OCI-LY7 (cell line): ENCODE measurements at regions not wholly inside any gene's neighbourhood (a gene's known extent, or its start where the extent isn't known, plus 50 kb on each side); places are given as distances from the start of the nearest gene placed in this dataset.

ENCODE experiments used
- BruUV-seq: library from RNA; stranded (reverse); fragments of 400-500 nt; replicated peaks from 2 replicates; lab custom pipeline; 2021; lab: Mats Ljungman, UMichigan
- CTCF ChIA-PET: fragments of 300-600 bp; sonication (Branson Sonifier 250); formaldehyde crosslinking; loops from one replicate; lab custom pipeline; 2022; ENCODE audit warnings: antibody characterized with exemption; ENCODE audit not compliant: unreplicated experiment; lab: Charles Lee
- POLR2A ChIA-PET: fragments of 300-600 bp; sonication (Branson Sonifier 250); formaldehyde crosslinking; loops from one replicate; lab custom pipeline; 2022; ENCODE audit warnings: antibody characterized with exemption; lab: Charles Lee
- DNase-seq: peaks from one replicate; pipeline ENCODE4 v3.0.0-alpha.2; 2015; ENCODE audit warnings: low spot score
- H2AFZ ChIP-seq: fragments of 200-600 bp; sonication (generic), shearing (Covaris generic); 2 replicates; pipeline ENCODE4 v1.6.1; 2014; ENCODE audit warnings: mild to moderate bottlenecking, antibody characterized with exemption, low read length, moderate library complexity
- H3K27ac ChIP-seq: fragments of 200-600 bp; sonication (generic); 2 replicates; pipeline ENCODE4 v1.5.1; 2014; ENCODE audit warnings: mixed run types, low read depth, mild to moderate bottlenecking, moderate library complexity, low read length, inconsistent platforms; ENCODE audit not compliant: poor library complexity, severe bottlenecking
- H3K36me3 ChIP-seq: fragments of 200-600 bp; sonication (generic); 2 replicates; pipeline ENCODE4 v1.6.1; 2014; ENCODE audit warnings: mild to moderate bottlenecking, antibody characterized with exemption, low read length, moderate library complexity, mixed read lengths; ENCODE audit not compliant: insufficient read depth
- H3K4me1 ChIP-seq: fragments of 200-600 bp; sonication (generic); 2 replicates; pipeline ENCODE4 v1.5.1; 2014; ENCODE audit warnings: mild to moderate bottlenecking, low read length; ENCODE audit not compliant: insufficient read depth, poor library complexity, severe bottlenecking
- H3K4me2 ChIP-seq: fragments of 200-600 bp; sonication (generic); 2 replicates; pipeline ENCODE4 v1.6.1; 2014; ENCODE audit warnings: mild to moderate bottlenecking, low read length
- H3K4me3 ChIP-seq: fragments of 200-600 bp; sonication (generic); 2 replicates; pipeline ENCODE4 v1.5.1; 2014; ENCODE audit warnings: mild to moderate bottlenecking, low read depth, low read length; ENCODE audit not compliant: poor library complexity, severe bottlenecking
- H3K79me2 ChIP-seq: fragments of 200-600 bp; sonication (generic); 2 replicates; pipeline ENCODE4 v1.6.1; 2016; ENCODE audit warnings: low read depth, mild to moderate bottlenecking, low read length, moderate library complexity, mixed read lengths; ENCODE audit not compliant: insufficient read depth
- H3K9me2 ChIP-seq: fragments of 200-600 bp; sonication (generic); 2 replicates; pipeline ENCODE4 v1.6.1; 2016; ENCODE audit warnings: mild to moderate bottlenecking, low read length, mixed read lengths; ENCODE audit not compliant: insufficient read depth
- H3K9me3 ChIP-seq: fragments of 200-600 bp; sonication (generic); 2 replicates; pipeline ENCODE4 v1.6.1; 2014; ENCODE audit warnings: mild to moderate bottlenecking, mixed run types, low read length, mixed read lengths
- H4K20me1 ChIP-seq: fragments of 200-600 bp; sonication (generic); 2 replicates; pipeline ENCODE4 v1.6.1; 2014; ENCODE audit warnings: mild to moderate bottlenecking, antibody characterized with exemption, low read length, moderate library complexity, mixed read lengths; ENCODE audit not compliant: insufficient read depth
- CTCF ChIP-seq: fragments of 200-600 bp; sonication (generic); conservative IDR thresholded peaks from 2 replicates; pipeline ENCODE4 v1.5.1; 2014; ENCODE audit warnings: mild to moderate bottlenecking, antibody characterized with exemption, low read length, moderate library complexity, mixed read lengths
- EZH2phosphoT487 ChIP-seq: fragments of 200-600 bp; sonication (generic); IDR thresholded peaks from 2 replicates; pipeline ENCODE4 v1.6.1; 2018; ENCODE audit warnings: low read depth, borderline replicate concordance, mild to moderate bottlenecking, mixed run types, antibody characterized with exemption, low read length, moderate library complexity, mixed read lengths
- intact Hi-C: fragments of 100-400 bp; cut with micrococcal nuclease; formaldehyde crosslinking; loops from one replicate; pipeline ENCODE4 v1.10.0; 2022; ENCODE audit not compliant: unreplicated experiment

GRCh38 chr5:18601185-18601584 is 966.9 kb downstream of the TAF11L14 start:
- no peaks in the 10 kb centered on the region for H3K79me2 ChIP-seq
- H3K4me3 ChIP-seq, result no peak overlapping the region
- no peaks in the 10 kb centered on the region for H3K4me1 ChIP-seq
- ChIA-PET POLR2A (no interaction called here), CTCF (no interaction called here)
- no peak overlapping the region for H3K4me2 ChIP-seq
- H3K36me3 ChIP-seq, result no peaks in the 10 kb centered on the region
- intact Hi-C loops, result no loop called here
- no peaks in the 10 kb centered on the region for H3K9me3 ChIP-seq
- no peak overlapping the region for H3K27ac ChIP-seq
- no TSS peak for BruUV-seq
- no peak for DNase-seq
- no peaks in the 10 kb centered on the region for H4K20me1 ChIP-seq
- no peak overlapping the region for H2AFZ ChIP-seq
- TF ChIP-seq EZH2phosphoT487, result no peak
- H3K9me2 ChIP-seq, result no peaks in the 10 kb centered on the region

- Histone ChIP-seq H2AFZ (no peak overlapping the region), H3K9me2 (no peaks in the 10 kb centered on the region), H3K4me1 (no peaks in the 10 kb centered on the region), H3K4me2 (no peak overlapping the region), H3K79me2 (no peaks in the 10 kb centered on the region), H3K36me3 (no peaks in the 10 kb centered on the region), H3K4me3 (no peak overlapping the region), H3K9me3 (no peaks in the 10 kb centered on the region), H3K27ac (no peak overlapping the region), H4K20me1 (no peaks in the 10 kb centered on the region)
- CTCF ChIA-PET, result no interaction called here
- no peak for TF ChIP-seq EZH2phosphoT487
- no peak for TF ChIP-seq CTCF
- intact Hi-C loops, result no loop called here
- no peak for DNase-seq
- POLR2A ChIA-PET, result no interaction called here
- no TSS peak for BruUV-seq
Observed at GRCh38 chr5:18602402-18602801, 968.1 kb downstream of the TAF11L14 start.

- Histone ChIP-seq H2AFZ (no peak overlapping the region), H3K9me2 (no peaks in the 10 kb centered on the region), H3K79me2 (no peaks in the 10 kb centered on the region), H3K9me3 (no peaks in the 10 kb centered on the region), H3K27ac (no peak overlapping the region), H3K4me3 (no peak overlapping the region), H4K20me1 (no peaks in the 10 kb centered on the region), H3K4me1 (no peaks in the 10 kb centered on the region), H3K36me3 (no peaks in the 10 kb centered on the region), H3K4me2 (no peak overlapping the region)
- BruUV-seq, result no TSS peak
- ChIA-PET CTCF (no interaction called here), POLR2A (no interaction called here)
- DNase-seq, result no peak
- intact Hi-C loops, result no loop called here
- no peak for TF ChIP-seq CTCF
- TF ChIP-seq EZH2phosphoT487, result no peak
Observed at GRCh38 chr5:18605186-18605585, 970.9 kb downstream of the TAF11L14 start.
